HG02943 (cell line): ENCODE measurements at regions not wholly inside any gene's neighbourhood (a gene's known extent, or its start where the extent isn't known, plus 50 kb on each side); places are given as distances from the start of the nearest gene placed in this dataset.
"Not testable (repeated sequence)": the region's sequence is repeated elsewhere in the genome, so short reads cannot be mapped to it uniquely, and the experiment has no call there.

Experiments used
- ATAC-seq: cut with Tn5 transposase; IDR thresholded peaks from one replicate; pipeline ENCODE4 v1.9.1; 2021; ENCODE audit warnings: mild to moderate bottlenecking, low read depth, moderate library complexity; ENCODE audit not compliant: unreplicated experiment

- no peak for ATAC-seq
Observed at GRCh38 chr4:170522427-170522970, 432.7 kb upstream of the AADAT start.

GRCh38 chr4:170497689-170498088, 407.9 kb upstream of the AADAT start:
- ATAC-seq, result no peak

- ATAC-seq, result peak; percentile 75
Observed at GRCh38 chr4:170497112-170497511, 407.4 kb upstream of the AADAT start.

- no peak for ATAC-seq
Observed at GRCh38 chr4:170491981-170492380, 402.2 kb upstream of the AADAT start.

GRCh38 chr4:170476351-170476750, 386.6 kb upstream of the AADAT start:
- no peak for ATAC-seq

- ATAC-seq, result no peak
Observed at GRCh38 chr4:170465429-170465828, 375.7 kb upstream of the AADAT start.

- ATAC-seq, result no peak
Observed at GRCh38 chr4:170464614-170465197, 374.9 kb upstream of the AADAT start.

- ATAC-seq, result no peak
Observed at GRCh38 chr4:170446782-170447181, 357.0 kb upstream of the AADAT start.

- not testable (repeated sequence) for ATAC-seq
Observed at GRCh38 chr4:170441146-170441545, 351.4 kb upstream of the AADAT start.

- no peak for ATAC-seq
Observed at GRCh38 chr4:170428929-170429328, 339.2 kb upstream of the AADAT start.

- no peak for ATAC-seq
Observed at GRCh38 chr4:170425521-170426143, 335.9 kb upstream of the AADAT start.

- ATAC-seq, result no peak
Observed at GRCh38 chr4:170425040-170425439, 335.3 kb upstream of the AADAT start.

- no peak for ATAC-seq
Observed at GRCh38 chr4:170423137-170423536, 333.4 kb upstream of the AADAT start.

- ATAC-seq, result peak; percentile 62
Observed at GRCh38 chr4:170420255-170420693, 330.5 kb upstream of the AADAT start.

- no peak for ATAC-seq
Observed at GRCh38 chr4:170414961-170415360, 325.2 kb upstream of the AADAT start.

GRCh38 chr4:170414360-170414759, 324.6 kb upstream of the AADAT start:
- no peak for ATAC-seq

GRCh38 chr4:170413951-170414350, 324.2 kb upstream of the AADAT start:
- ATAC-seq, result no peak

- ATAC-seq, result no peak
Observed at GRCh38 chr4:170400361-170400760, 310.6 kb upstream of the AADAT start.

GRCh38 chr4:170399581-170400293, 310.0 kb upstream of the AADAT start:
- no peak for ATAC-seq

- ATAC-seq, result no peak
Observed at GRCh38 chr4:170398218-170398617, 308.5 kb upstream of the AADAT start.

- ATAC-seq, result no peak
Observed at GRCh38 chr4:170395773-170396172, 306.0 kb upstream of the AADAT start.
